GM21619 (cell line): ENCODE measurements at regions not wholly inside any gene's neighbourhood (a gene's known extent, or its start where the extent isn't known, plus 50 kb on each side); places are given as distances from the start of the nearest gene placed in this dataset.
"Not testable (repeated sequence)": the region's sequence is repeated elsewhere in the genome, so short reads cannot be mapped to it uniquely, and the experiment has no call there.

Experiments
- ATAC-seq: cut with Tn5 transposase; IDR thresholded peaks from one replicate; pipeline ENCODE4 v1.9.1; 2021; ENCODE audit not compliant: unreplicated experiment

- ATAC-seq: no peak
Measured at GRCh38 chr4:66766557-66766956, 778.7 kb downstream of the CENPC start.

GRCh38 chr4:66750273-66750672, 795.0 kb downstream of the CENPC start:
- no peak for ATAC-seq

DNA sequence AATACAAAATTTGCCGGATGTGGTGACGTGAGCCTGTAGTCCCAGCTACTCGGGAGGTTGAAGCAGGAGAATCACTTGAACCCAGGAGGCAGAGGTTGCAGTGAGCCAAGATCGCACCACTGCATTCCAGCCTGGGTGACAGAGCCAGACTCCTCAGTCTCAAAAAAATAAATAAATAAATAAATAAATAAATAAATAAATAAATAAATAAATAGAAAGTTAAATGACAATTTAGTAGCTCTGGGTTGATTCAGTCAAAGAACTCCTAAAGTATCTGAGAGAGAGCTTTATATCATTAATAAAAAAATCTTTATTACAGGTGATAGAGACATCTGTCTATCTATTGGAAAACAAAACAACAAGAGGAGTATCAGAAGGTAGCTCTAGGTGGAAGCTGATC, 798.4 kb downstream of the CENPC start:
- not testable (repeated sequence) for ATAC-seq

DNA sequence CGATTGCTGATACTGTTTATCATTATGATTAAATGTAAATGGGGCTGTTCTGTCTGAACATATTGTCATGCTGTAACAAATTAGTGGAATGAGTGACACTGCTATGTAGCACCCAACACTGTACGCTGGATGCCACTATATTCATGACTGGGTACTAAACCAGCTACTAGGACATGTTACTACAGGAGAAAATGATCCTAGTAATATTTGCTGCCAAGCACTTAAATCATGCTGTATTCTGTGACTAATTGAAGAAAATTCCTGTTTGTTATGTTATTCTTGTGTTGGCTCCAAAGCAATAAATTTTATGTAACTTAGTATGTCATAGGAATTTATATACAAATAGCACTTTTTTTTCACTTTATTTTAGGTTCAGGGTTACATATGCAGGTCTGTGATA, 804.2 kb downstream of the CENPC start:
- no peak for ATAC-seq

DNA sequence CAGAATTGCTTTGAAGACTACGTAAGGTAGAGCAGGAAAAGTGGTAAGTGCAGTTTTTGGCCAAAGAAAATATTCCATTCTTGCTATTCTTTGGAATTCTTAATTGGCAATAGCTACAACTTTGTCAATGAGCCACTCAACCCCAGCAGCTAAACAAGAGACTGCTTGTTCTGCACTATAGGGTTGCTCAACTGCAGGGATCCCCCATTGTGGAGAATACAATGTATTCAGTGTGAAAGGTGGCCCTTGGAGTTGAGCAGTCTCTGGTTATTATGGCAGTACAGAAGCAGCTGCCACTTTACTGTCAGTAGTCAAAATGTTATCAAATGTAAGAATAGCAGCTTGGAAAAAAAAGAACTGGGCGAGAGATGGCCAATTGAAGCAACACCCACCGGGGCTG, 808.7 kb downstream of the CENPC start:
- no peak for ATAC-seq

GRCh38 chr4:66728280-66728679, 817.0 kb downstream of the CENPC start:
- no peak for ATAC-seq

DNA sequence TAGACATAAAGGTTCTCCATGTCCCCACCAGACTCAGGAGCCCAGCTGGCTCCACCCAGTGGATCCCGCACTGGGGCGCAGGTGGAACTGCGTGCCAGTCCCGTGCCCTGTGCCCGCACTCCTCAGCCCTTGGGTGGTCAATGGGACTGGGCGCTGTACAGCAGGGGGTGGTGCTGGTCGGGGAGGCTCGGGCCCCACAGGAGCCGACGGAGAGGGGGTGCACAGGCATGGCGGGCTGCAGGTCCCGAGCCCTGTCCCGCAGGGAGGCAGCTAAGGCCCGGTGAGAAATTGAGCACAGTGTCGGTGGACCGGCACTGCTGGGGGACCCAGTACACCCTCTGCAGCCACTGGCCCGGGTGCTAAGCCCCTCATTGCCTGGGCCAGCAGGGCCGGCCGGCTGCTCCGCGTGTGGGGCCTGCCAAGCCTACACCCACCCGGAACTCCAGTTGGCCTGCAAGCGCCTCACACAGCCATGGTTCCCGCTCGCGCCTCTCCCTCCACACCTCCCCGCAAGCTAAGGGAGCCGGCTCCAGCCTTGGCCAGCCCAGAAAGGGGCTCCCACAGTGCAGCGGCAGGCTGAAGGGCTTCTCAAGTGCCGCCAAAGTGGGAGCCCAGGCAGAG, 832.9 kb downstream of the CENPC start:
- not testable (repeated sequence) for ATAC-seq

GRCh38 chr4:66704243-66704642, 841.1 kb downstream of the CENPC start:
- ATAC-seq: no peak

- no peak for ATAC-seq
Measured at GRCh38 chr4:66694739-66695138, 850.6 kb downstream of the CENPC start.

GRCh38 chr4:66693694-66694093, 851.6 kb downstream of the CENPC start:
- ATAC-seq: no peak

DNA sequence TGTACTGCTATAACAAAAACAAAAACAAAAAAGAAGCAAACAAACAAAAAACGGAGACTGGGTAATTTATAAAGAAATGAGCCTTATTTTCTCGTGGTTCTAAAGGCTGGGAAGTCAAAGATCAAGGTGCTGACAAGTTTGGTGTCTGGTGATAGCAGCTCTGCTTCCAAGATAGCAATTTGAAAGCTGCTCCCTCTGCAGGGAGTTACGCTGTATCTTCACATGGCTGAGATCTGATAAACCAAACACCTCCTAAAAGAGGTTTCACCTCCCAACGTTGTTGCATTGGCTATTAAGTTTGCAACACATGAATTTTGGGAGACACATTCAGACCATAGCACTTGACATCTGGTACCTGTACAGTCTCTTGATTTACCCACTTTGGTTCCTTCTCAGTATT, 854.2 kb downstream of the CENPC start:
- no peak for ATAC-seq

DNA sequence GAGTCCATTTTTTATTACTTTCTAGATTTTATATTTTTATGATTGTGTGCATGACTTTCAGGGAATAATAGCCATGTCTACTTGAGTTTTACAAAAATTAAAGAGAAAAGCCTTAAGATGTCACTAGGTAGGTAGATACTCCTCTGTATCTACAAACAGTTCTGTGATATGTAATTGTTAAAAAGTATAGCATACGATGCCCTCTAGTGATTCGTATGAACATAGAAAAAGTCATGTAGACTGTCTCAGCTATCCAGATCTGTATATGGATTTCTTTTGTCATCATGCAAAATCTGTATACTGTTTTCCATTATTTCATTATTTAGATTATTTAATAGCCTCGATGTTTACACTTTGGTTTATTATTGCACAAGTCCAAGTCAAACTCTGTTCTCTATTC, 856.6 kb downstream of the CENPC start:
- ATAC-seq: no peak

- no peak for ATAC-seq
Measured at GRCh38 chr4:66687459-66687858, 857.8 kb downstream of the CENPC start.

GRCh38 chr4:66681962-66682361, 863.3 kb downstream of the CENPC start:
- no peak for ATAC-seq

DNA sequence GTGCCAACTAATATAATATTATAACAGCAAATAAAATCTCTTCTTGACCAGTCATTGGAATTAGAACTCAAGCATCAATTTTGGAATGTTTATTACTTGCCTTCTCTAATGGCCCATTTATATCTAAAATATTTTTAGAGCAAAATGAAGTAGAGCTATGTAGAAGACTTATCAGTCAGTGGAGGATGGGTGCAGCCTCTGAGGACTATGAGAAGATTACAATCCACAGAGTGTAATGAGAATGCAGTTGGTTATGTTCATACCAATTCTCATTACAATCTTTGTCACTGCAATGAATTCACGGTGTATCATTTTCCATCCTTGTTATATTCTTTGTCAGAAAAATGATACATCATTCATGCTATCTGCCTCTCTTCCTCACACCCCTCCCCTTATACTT, 878.1 kb downstream of the CENPC start:
- ATAC-seq: no peak

DNA sequence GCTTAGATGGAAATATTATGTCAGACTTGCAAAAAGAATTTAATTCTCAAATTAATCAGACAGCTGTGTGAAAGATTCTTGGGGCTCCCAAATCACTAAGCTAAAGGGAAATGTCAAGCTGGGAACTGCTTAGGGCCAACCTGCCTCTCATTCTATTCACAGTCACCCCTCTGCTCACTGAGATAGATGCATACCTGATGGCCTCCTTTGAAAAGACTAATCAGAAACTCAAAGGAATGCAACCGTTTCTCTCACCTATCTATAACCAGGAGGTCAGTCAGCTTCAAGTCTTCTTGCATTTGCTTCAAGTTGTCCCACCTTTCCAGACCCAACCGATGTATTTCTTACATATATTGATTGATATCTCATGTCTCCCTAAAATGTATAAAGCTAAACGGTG, 882.7 kb downstream of the CENPC start:
- ATAC-seq: no peak

GRCh38 chr4:66658809-66659208, 886.5 kb downstream of the CENPC start:
- ATAC-seq: no peak

- no peak for ATAC-seq
Measured at GRCh38 chr4:66655505-66655904, 889.8 kb downstream of the CENPC start.

- ATAC-seq: no peak
Measured at GRCh38 chr4:66653937-66654336, 891.4 kb downstream of the CENPC start.

DNA sequence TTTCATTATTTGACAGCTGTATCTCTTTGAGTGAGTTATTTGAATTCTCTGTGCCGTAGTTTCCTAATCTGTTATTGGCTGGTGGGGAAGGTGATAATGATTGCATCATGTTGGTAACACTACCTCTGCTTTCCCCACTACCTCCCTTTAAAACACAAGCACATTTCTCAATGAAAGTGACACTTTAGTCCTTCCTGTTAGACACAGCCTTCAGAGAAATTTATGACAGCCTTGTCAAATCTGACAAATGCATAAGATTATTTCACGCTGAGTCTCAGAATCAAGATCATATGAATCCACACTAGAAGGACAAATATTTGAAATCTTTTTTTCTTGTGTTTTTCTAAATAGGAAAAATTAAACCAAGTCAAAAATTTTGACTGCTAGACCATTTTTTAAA, 896.1 kb downstream of the CENPC start:
- no peak for ATAC-seq

GRCh38 chr4:66647926-66648325, 897.4 kb downstream of the CENPC start:
- no peak for ATAC-seq

GRCh38 chr4:66647476-66647875, 897.8 kb downstream of the CENPC start:
- no peak for ATAC-seq

DNA sequence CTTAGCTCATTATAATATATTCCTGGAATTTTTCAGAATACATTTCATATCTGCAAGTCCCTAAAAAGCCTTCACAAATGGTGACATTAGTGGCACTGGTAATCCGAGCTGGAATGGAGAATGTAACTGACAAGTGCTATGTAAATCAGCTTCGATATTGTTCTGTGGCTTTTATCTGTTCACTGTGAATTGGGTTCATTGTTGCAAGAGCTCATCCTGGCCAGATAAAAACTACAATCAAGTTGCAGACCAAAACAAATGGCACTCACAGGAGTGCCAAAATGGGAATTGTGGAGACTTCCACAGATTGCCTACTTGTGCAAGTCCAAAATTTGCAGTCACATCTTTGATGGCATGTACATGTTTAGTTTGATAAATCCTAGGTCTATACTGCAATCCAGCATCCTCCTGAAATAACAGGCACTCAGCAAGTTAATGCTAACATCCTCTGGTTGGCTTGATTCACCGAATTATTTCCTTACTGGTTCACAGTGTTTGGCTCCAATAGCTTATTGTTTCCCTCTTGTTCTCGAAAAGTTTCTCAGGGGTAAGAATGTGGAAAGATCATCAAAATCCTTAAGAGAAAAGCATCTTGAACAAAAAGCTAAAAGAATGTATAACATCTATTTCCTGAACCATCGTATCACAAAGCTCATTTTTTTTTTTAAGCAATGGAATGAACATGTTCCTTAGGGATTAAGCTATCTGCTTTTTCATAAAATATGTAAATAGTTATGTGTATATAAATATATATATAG, 904.9 kb downstream of the CENPC start:
- no peak for ATAC-seq
